Umbilical cord (tissue), 1 donor: ENCODE measurements at regions not wholly inside any gene's neighbourhood (a gene's known extent, or its start where the extent isn't known, plus 50 kb on each side); places are given as distances from the start of the nearest gene placed in this dataset.
"Not testable (repeated sequence)": the region's sequence is repeated elsewhere in the genome, so short reads cannot be mapped to it uniquely, and the experiment has no call there.

ENCODE experiments used
- DNase-seq: peaks from one replicate; pipeline ENCODE4 v3.0.0-alpha.2; 2015; ENCODE audit warnings: low spot score

GRCh38 chr13:44711706-44712105 is 135.6 kb upstream of the TSC22D1 start:
- DNase-seq, result no peak

DNA sequence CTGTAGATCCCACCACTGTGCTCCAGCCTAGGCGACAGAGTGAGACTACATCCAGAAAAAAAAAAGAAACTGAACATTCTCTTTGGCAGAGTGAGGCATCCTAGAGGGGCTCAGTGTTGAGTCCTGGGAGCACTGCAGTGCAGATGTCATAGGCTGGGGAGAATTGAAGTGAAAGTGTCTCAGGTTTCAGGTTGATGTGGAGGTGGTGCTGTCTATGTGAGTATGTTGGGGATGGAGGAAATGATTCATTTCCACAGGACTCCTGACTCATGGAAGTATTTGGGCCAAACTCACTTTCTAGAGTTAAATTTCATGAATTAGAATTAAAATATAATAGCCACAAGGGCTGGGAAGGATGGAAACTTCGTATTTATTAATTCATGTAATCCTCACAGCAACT is 134.4 kb upstream of the TSC22D1 start:
- DNase-seq, result no peak

GRCh38 chr13:44704811-44705210 is 128.7 kb upstream of the TSC22D1 start:
- DNase-seq, result not testable (repeated sequence)

DNA sequence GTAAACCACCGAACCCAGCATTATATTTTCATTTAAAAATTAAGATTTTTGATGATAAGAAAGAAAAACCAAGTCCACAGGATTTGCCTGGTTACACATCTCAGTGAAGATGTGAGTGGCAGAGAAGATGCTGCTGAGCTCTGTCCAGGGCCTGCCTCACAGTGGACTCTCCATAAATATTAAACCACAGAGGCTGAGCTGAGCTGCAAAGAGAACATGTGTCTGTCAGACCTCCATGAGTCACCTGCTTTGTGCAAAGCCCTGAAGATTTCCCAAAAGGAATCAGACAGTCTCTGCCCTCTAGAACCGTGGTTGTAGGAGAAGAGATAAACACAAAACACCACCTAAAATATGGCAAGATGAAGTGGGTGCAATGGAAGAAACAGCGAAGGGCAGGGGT is 127.2 kb upstream of the TSC22D1 start:
- peak; percentile 32 for DNase-seq

DNA sequence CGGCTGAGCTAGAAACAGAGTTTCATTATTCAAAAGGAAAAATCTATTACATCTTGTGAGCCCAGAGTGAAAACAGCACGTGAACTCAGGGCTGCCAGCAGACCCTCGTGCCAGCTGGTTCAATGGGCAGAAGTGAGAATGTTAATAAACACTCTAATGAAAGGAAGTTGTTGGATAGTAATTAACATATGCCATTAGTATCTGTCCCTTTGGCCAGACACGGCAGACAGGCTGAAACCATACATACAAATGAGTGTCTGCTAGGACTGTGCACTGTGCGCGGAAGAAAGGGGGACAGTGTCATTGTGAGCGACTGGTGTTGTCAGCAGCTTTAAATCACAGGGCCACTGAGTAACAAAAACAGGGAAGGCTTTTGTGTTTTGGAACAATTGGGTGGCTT is 121.9 kb upstream of the TSC22D1 start:
- DNase-seq, result no peak

- DNase-seq, result no peak
Observed at GRCh38 chr13:44697058-44697457, 120.9 kb upstream of the TSC22D1 start.

GRCh38 chr13:44695520-44695919 is 119.4 kb upstream of the TSC22D1 start:
- no peak for DNase-seq

- DNase-seq, result no peak
Observed at GRCh38 chr13:44694842-44695241, 118.7 kb upstream of the TSC22D1 start.

DNA sequence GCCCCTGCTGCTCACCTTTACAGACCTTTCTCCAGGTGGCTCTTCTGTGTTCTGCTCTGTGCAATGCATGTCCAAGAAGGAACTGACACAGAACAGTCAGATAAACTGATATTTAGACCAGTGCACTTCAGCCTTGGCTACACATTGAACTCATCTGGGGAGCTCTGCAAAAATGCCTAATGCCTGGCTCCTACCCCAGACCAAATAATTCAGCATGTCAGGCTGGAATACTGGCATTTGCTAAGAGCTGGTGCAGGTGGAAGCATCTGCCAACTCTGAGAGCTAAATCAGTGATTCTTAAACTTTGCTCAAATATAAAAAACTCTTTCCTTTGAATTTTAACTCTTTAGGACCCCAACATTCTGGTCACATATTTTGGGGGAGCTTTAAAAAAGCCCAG is 118.2 kb upstream of the TSC22D1 start:
- DNase-seq, result no peak

DNA sequence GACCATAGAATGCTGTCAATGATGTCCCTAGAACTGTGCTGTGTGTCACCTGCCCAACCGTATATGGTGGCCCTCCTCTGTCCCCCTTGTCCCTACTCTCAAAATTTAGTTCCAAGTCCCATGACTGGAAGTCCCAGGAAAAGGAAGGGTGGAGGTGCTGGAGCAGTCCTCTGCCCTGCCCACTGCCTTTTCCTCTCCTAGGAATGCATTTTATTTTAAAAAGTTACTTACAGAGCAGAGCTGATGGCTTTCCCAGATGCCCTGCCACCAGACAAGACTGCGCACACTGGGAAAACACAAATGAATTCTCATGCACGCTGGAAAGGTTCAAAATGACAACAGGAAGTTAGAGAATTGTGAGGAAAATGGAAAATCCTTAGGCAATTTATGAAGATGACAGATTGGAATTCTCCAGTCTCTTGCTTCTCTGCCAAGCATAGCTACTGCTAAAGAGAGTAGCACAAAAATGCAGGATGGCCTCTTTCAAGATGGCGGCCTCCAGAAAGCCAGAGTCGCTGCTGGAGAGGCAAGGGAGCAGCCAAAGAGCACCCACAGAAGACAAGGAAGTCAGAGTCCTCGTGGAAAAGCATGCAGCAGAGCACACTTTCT is 117.1 kb upstream of the TSC22D1 start:
- DNase-seq, result no peak

GRCh38 chr13:44692173-44692713 is 116.1 kb upstream of the TSC22D1 start:
- DNase-seq, result no peak

GRCh38 chr13:44690376-44690775 is 114.2 kb upstream of the TSC22D1 start:
- no peak for DNase-seq

DNA sequence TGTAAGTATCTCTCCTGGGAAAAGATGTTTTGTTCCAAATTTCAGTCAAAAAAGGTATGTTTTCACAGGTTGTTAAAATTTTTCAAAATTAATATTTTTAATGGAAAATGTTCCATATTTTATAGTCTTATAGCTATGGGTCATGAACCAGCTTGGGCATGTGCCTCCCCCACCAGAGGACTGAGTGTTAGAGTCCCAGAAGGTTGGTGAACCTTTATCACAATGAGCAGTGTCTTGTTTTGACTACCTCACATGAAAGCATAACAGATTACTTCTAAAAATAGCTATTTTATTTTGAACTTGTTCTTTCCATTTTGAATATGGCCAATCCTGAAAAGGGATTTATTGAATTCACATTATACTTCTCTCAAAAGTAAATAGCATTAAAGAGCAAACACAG is 112.5 kb upstream of the TSC22D1 start:
- DNase-seq, result no peak

DNA sequence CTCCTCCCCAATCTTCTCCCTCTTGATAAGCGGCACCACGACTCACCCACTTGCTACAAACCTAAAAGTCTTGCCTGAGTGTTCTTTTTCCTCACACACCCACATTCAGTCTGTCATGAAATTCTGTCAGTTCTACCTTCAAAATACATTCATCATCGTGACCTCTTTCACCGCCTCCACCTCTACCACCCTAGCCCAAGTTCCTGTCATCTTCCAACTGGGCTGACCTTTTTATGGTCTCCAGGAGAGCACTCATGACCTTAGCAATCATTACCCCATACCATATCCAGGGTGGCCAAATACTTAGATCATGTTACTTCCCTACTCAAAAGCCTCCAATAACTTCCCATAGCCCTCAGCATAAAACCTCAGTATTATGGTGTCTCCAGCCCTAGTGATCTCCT is 110.4 kb upstream of the TSC22D1 start:
- DNase-seq, result no peak

GRCh38 chr13:44685641-44686040 is 109.5 kb upstream of the TSC22D1 start:
- DNase-seq, result no peak

GRCh38 chr13:44682416-44682815 is 106.3 kb upstream of the TSC22D1 start:
- not testable (repeated sequence) for DNase-seq

DNA sequence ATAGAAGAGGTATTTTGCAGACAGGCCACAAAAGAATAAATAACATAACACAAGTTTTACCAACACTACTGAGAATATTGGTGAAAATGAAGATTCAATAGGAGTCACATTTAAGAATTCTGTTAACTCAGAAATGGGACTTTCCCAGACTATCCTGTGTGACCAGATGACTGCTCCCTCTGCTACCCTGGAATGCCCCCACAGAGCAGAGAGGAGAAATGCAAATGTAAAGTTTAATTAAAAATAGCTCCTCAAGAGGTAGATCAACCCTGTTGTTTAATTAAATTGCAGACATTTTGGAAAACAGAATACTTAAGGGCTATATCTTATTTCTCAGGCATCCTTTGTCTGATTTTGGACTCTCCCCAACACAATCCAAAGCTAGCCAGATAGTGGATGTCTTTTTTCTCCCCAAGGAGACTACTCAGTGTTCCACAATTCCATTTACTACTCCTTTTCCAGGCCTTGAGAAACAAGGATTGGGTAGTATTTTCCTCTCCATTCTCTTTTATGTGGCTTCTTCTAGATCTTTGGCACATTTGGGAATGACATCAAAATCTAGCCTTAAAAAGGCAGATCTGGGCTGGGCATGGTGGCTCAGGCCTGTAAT is 104.7 kb upstream of the TSC22D1 start:
- DNase-seq, result no peak

DNA sequence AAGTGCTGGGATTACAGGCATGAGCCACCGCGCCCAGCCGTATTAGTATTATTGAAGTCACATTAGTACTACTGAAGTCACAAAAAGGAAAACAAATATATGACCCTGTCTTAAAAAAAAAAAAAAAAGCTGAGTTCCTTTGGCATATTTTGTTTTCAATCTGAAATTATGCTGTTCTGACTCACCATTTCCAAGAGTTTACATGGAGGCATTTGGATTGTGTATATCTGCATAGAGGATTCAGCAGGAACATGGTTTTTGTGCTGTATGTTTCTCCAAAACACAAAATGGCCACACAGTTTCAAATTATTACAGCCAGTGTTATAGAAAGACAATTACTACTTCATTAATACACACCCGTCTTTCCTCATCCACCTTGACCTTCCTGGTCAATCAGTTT is 103.5 kb upstream of the TSC22D1 start:
- no peak for DNase-seq

DNA sequence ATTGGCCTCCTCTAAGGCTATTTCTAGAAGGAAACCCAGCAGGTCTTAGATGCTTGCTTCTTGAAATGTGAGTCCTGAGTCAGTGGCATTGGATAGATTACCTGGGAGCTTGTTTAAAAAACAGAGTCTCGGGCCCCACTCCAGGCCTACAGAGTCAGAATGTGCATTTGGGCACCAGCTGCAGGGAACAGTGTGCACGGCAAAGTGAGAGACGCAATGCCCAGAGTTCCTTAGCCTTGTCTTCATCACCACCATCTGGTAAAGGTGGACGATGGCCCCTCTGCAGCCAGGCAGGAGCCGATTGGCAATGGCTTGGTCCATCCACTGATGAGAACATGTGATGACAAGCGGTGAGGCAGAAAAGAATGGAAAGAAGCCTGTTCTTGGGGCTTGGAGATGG is 102.1 kb upstream of the TSC22D1 start:
- DNase-seq, result no peak

DNA sequence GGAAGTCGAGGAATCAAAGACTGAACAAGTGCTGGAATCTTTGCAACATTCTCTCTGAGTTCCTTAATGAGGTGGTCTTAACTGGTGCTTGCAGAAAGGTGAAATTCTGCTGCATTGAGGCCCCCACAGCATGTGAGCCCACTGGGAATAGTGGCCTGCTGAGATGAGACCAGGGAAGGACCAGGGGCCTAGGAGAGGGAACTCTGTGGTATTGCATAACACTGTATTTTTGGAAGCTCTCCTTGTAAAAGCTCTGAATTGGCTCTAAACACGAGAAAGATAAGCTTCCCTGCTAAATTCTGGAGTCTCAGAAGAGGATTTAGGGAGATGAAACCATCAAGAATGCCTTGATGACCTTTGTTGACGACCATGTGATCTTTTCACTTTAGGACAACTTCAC is 100.4 kb upstream of the TSC22D1 start:
- DNase-seq, result peak; percentile 73

DNA sequence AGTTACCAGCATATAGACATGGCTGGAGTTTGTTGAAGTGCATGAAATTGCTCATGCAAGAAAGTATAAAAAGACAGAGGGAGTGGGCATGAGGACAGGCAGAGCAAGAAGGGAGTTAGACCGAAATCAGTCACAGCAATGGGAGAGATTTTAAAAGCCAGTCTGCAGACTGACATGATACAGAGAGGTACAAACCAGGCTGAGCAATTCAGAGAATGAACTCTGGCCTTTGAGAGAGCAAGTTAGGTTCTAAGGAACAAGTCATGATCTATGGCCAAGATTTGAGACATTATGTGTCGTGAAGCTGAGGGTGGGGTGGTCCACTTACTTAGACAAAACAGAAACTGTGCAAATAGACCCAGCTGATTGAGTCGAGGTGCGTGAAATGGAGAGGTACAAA is 93.4 kb upstream of the TSC22D1 start:
- DNase-seq, result no peak

GRCh38 chr13:44668688-44669087 is 92.6 kb upstream of the TSC22D1 start:
- no peak for DNase-seq

- peak; percentile 42 for DNase-seq
Observed at GRCh38 chr13:44667943-44668342, 91.8 kb upstream of the TSC22D1 start.

DNA sequence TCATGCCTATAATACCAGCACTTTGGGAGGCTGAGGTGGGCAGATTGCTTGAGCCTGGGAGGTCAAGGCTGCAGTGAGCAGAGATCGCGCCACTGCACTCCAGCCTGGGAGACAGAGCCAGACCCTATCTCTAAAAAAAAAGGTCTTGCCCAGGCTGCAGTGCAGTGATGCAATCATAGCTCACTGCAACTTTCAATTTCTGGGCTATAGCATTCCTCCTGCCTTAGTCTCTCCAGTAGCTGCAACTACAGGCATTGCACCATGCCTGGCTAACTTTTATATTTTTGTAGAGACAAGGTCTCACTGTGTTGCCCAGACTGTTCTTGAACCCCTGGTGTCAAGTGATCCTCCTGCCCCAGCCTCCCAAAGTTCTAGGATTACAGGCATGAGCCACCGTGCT is 90.4 kb upstream of the TSC22D1 start:
- peak; percentile 13 for DNase-seq
